ENCODE measurements at regions not wholly inside any gene's neighbourhood (a gene's known extent, or its start where the extent isn't known, plus 50 kb on each side); places are given as distances from the start of the nearest gene placed in this dataset.

- no peak for DNase-seq (ENCODE audit: low spot score)
- Mint-ChIP-seq H3K4me1 (ENCODE audit: unreplicated experiment) (peaks cover 31% of the 10 kb centered on the region), H3K9me3 (ENCODE audit: unreplicated experiment) (no peaks in the 10 kb centered on the region), H3K4me3 (ENCODE audit: unreplicated experiment) (no peak overlapping the region), H3K36me3 (ENCODE audit: low read depth, unreplicated experiment) (peaks cover 6% of the 10 kb centered on the region), H3K27me3 (ENCODE audit: unreplicated experiment) (peaks cover 4% of the 10 kb centered on the region), H3K27ac (ENCODE audit: unreplicated experiment) (peak overlapping the region; percentile 89)
- no peak for TF ChIP-seq CTCF (IDR thresholded peaks at IDR 0.05; ENCODE audit: unreplicated experiment)
These were observed 147.8 kb downstream of the TLR5 start for GRCh38 chr1:222995236-222995580.

- no peak for TF ChIP-seq CTCF (IDR thresholded peaks at IDR 0.05; ENCODE audit: unreplicated experiment)
- DNase-seq (ENCODE audit: low spot score): no peak
- Mint-ChIP-seq H3K4me1 (ENCODE audit: unreplicated experiment) (peaks cover 34% of the 10 kb centered on the region), H3K9me3 (ENCODE audit: unreplicated experiment) (no peaks in the 10 kb centered on the region), H3K27ac (ENCODE audit: unreplicated experiment) (peak overlapping the region; percentile 89), H3K4me3 (ENCODE audit: unreplicated experiment) (no peak overlapping the region), H3K36me3 (ENCODE audit: low read depth, unreplicated experiment) (peaks cover 6% of the 10 kb centered on the region), H3K27me3 (ENCODE audit: unreplicated experiment) (peaks cover 4% of the 10 kb centered on the region)
These were observed 147.3 kb downstream of the TLR5 start for GRCh38 chr1:222995620-222996309.

- Mint-ChIP-seq H3K27me3 (ENCODE audit: unreplicated experiment) (peaks cover 4% of the 10 kb centered on the region), H3K36me3 (ENCODE audit: low read depth, unreplicated experiment) (peaks cover 6% of the 10 kb centered on the region), H3K9me3 (ENCODE audit: unreplicated experiment) (no peaks in the 10 kb centered on the region), H3K4me3 (ENCODE audit: unreplicated experiment) (no peak overlapping the region), H3K4me1 (ENCODE audit: unreplicated experiment) (peaks cover 36% of the 10 kb centered on the region), H3K27ac (ENCODE audit: unreplicated experiment) (peak overlapping the region; percentile 89)
- DNase-seq (ENCODE audit: low spot score): no peak
- no peak for TF ChIP-seq CTCF (IDR thresholded peaks at IDR 0.05; ENCODE audit: unreplicated experiment)
These were observed 146.6 kb downstream of the TLR5 start for GRCh38 chr1:222996310-222996975.

- DNase-seq (ENCODE audit: low spot score): no peak
- no peak overlapping the region for H3K27ac Mint-ChIP-seq (ENCODE audit: unreplicated experiment)
- H3K27me3 Mint-ChIP-seq (ENCODE audit: unreplicated experiment): peaks cover 2% of the 10 kb centered on the region
- no peak for TF ChIP-seq CTCF (IDR thresholded peaks at IDR 0.05; ENCODE audit: unreplicated experiment)
- H3K4me3 Mint-ChIP-seq (ENCODE audit: unreplicated experiment): no peak overlapping the region
- no peaks in the 10 kb centered on the region for H3K9me3 Mint-ChIP-seq (ENCODE audit: unreplicated experiment)
- H3K36me3 Mint-ChIP-seq (ENCODE audit: low read depth, unreplicated experiment): peaks cover 31% of the 10 kb centered on the region
- H3K4me1 Mint-ChIP-seq (ENCODE audit: unreplicated experiment): peaks cover 25% of the 10 kb centered on the region
These were observed 142.4 kb downstream of the TLR5 start for GRCh38 chr1:223000632-223001031.
